Left lung (tissue), 4 donors: ENCODE measurements at regions not wholly inside any gene's neighbourhood (a gene's known extent, or its start where the extent isn't known, plus 50 kb on each side); places are given as distances from the start of the nearest gene placed in this dataset.

Source experiments
- ATAC-seq: fragments of 200-7000 bp; cut with Tn5 transposase; one replicate; pipeline ENCODE4 v1.9.1; 2020; ENCODE audit warnings: moderate library complexity
- DNase-seq, 4 donors: peaks; one replicate each; pipeline ENCODE4 v3.0.0-alpha.2; 2013 to 2020
- H3K27ac ChIP-seq, 2 donors: fragments of 200-600 bp; sonication (generic) in 1 of 2; one replicate each; pipeline versions ENCODE4 v1.5.0 to v1.8.0; 2020 to 2021
- H3K27me3 ChIP-seq, 2 donors: fragments of 200-600 bp; sonication (generic) in 1 of 2; one replicate each; pipeline versions ENCODE4 v1.5.0 to v1.8.0; 2020 to 2021
- H3K36me3 ChIP-seq, 2 donors: fragments of 200-600 bp; sonication (generic) in 1 of 2; one replicate each; pipeline versions ENCODE4 v1.5.0 to v1.8.0; 2020 to 2021
- H3K4me1 ChIP-seq, 2 donors: fragments of 200-600 bp; one replicate each; pipeline ENCODE4 v1.8.0; 2021
- H3K4me3 ChIP-seq, 2 donors: fragments of 200-600 bp; sonication (generic) in 1 of 2; one replicate each; pipeline versions ENCODE4 v1.5.0 to v1.8.0; 2020 to 2021; ENCODE audit warnings: mild to moderate bottlenecking in 1 of 2
- H3K9me3 ChIP-seq, 2 donors: fragments of 200-600 bp; sonication (generic) in 1 of 2; one replicate each; pipeline versions ENCODE4 v1.5.0 to v1.8.0; 2020 to 2021
- CTCF ChIP-seq, 2 donors: fragments of 200-600 bp; sonication (generic) in 1 of 2; IDR thresholded peaks; one replicate each; pipeline versions ENCODE4 v1.5.0 to v1.8.0; 2021; ENCODE audit warnings: antibody characterized with exemption in 2 of 2
- intact Hi-C, 2 donors: fragments of 100-400 bp; cut with DNase I; formaldehyde crosslinking; loops; one replicate each; pipeline versions ENCODE4 v1.11.2 to v1.14.2; 2022
- donor health status: DM: no; HTN: yes; CAD: no.
- donor health status: DM: no; HTN: no; CAD: no.

GRCh38 chr13:59345311-59345710, 818.4 kb downstream of the DIAPH3 start:
- no peak overlapping the region for H3K4me3 ChIP-seq
- H3K9me3 ChIP-seq, result no peaks in the 10 kb centered on the region
- no peak for TF ChIP-seq CTCF (IDR thresholded peaks at IDR 0.05)
- no peaks in the 10 kb centered on the region for H3K36me3 ChIP-seq
- DNase-seq (no peak), ATAC-seq (no peak)
- peak overlapping the region in 1 of 2 donors; percentile 1 for H3K27ac ChIP-seq
- intact Hi-C loops, result no loop called here
- no peaks in the 10 kb centered on the region for H3K27me3 ChIP-seq
- H3K4me1 ChIP-seq, result no peaks in the 10 kb centered on the region

- TF ChIP-seq CTCF (IDR thresholded peaks at IDR 0.05), result no peak
- no peak overlapping the region for H3K27ac ChIP-seq
- H3K4me3 ChIP-seq, result no peak overlapping the region
- no peaks in the 10 kb centered on the region for H3K27me3 ChIP-seq
- DNase-seq (peak in 2 of 4 donors; percentile 40 to 54), ATAC-seq (no peak)
- H3K36me3 ChIP-seq, result no peaks in the 10 kb centered on the region
- intact Hi-C loops, result no loop called here
- no peaks in the 10 kb centered on the region for H3K4me1 ChIP-seq
- no peaks in the 10 kb centered on the region for H3K9me3 ChIP-seq
Observed at GRCh38 chr13:59346999-59347723, 816.6 kb downstream of the DIAPH3 start.

- intact Hi-C loops, result no loop called here
- no peaks in the 10 kb centered on the region for H3K27me3 ChIP-seq
- H3K27ac ChIP-seq, result no peak overlapping the region
- H3K4me3 ChIP-seq, result no peak overlapping the region
- no peaks in the 10 kb centered on the region for H3K4me1 ChIP-seq
- ATAC-seq (no peak), DNase-seq (no peak)
- H3K9me3 ChIP-seq, result no peaks in the 10 kb centered on the region
- no peak for TF ChIP-seq CTCF (IDR thresholded peaks at IDR 0.05)
- H3K36me3 ChIP-seq, result no peaks in the 10 kb centered on the region
Observed at GRCh38 chr13:59348617-59349016, 815.1 kb downstream of the DIAPH3 start.

GRCh38 chr13:59352600-59352999, 811.1 kb downstream of the DIAPH3 start:
- H3K4me3 ChIP-seq, result no peak overlapping the region
- H3K27ac ChIP-seq, result no peak overlapping the region
- no peaks in the 10 kb centered on the region for H3K9me3 ChIP-seq
- DNase-seq, result no peak
- no peaks in the 10 kb centered on the region for H3K36me3 ChIP-seq
- H3K27me3 ChIP-seq, result no peaks in the 10 kb centered on the region
- no peak for TF ChIP-seq CTCF (IDR thresholded peaks at IDR 0.05)
- intact Hi-C loops, result no loop called here
- H3K4me1 ChIP-seq, result peaks cover 0 to 7% of the 10 kb centered on the region in 2 donors
- no peak for ATAC-seq

GRCh38 chr13:59354665-59355369, 808.9 kb downstream of the DIAPH3 start:
- H3K4me3 ChIP-seq, result no peak overlapping the region
- H3K27ac ChIP-seq, result no peak overlapping the region
- peaks cover 0 to 12% of the 10 kb centered on the region in 2 donors for H3K4me1 ChIP-seq
- H3K9me3 ChIP-seq, result no peaks in the 10 kb centered on the region
- no peaks in the 10 kb centered on the region for H3K36me3 ChIP-seq
- intact Hi-C loops, result no loop called here
- no peaks in the 10 kb centered on the region for H3K27me3 ChIP-seq
- DNase-seq, result no peak
- ATAC-seq, result no peak
- no peak for TF ChIP-seq CTCF (IDR thresholded peaks at IDR 0.05)
